KOPT-K1 (cell line): ENCODE measurements at regions not wholly inside any gene's neighbourhood (a gene's known extent, or its start where the extent isn't known, plus 50 kb on each side); places are given as distances from the start of the nearest gene placed in this dataset.

Experiments
- H3K27ac ChIP-seq: fragments of 200-600 bp; sonication (generic); 2 replicates; pipeline ENCODE4 v1.5.1; 2016; ENCODE audit warnings: antibody characterized with exemption, mild to moderate bottlenecking, low read depth, low read length; ENCODE audit not compliant: poor library complexity, severe bottlenecking
- H3K36me3 ChIP-seq: fragments of 200-600 bp; sonication (generic); 2 replicates; pipeline ENCODE4 v1.5.1; 2017; ENCODE audit warnings: antibody characterized with exemption, mild to moderate bottlenecking, low read length, moderate library complexity; ENCODE audit not compliant: insufficient read depth
- H3K9me3 ChIP-seq: fragments of 200-600 bp; sonication (generic); 2 replicates; pipeline ENCODE4 v1.5.1; 2017; ENCODE audit warnings: antibody characterized with exemption, low read length, mild to moderate bottlenecking; ENCODE audit not compliant: insufficient read depth, poor library complexity, severe bottlenecking

DNA sequence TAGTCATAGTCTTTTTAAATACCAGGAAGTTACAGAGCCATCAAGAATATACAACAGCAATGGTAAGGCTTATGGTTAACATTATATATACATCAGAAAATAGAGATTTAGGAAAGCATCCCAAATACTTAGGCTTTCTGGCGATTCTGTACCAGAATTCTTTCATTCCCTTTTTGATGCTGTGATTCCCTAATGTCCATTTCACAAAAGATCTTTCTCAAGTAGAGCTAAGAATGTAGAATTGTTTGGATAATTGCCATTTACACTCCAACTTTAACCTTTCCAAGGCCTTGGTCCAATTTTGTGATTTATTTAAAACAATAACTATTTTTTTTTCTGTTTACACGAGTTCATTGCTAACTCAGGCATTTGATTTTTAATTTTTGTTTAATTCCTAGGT is 422.2 kb downstream of the MTX2 start:
- Histone ChIP-seq H3K36me3 (no peaks in the 10 kb centered on the region), H3K9me3 (no peaks in the 10 kb centered on the region), H3K27ac (no peak overlapping the region)

DNA sequence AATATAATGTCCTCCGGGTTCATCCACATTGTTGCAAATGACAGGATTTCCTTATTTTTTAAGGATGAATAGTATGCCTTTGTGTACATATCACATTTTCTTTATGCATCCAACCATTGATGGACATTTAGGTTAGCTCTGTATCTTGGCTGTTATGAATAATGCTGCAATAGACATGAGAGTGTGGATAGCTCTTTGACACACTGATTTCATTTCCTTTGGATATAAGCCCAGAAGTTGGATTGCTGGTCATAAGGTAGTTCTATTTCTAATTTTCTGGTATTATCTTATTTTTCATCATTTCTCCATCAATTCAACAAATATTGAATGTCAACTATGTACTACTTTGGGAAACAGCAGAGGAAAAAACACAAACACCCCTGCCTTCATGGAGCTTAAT is 423.3 kb downstream of the MTX2 start:
- H3K36me3 ChIP-seq, result no peaks in the 10 kb centered on the region
- H3K27ac ChIP-seq, result no peak overlapping the region
- H3K9me3 ChIP-seq, result no peaks in the 10 kb centered on the region

GRCh38 chr2:176699098-176699497 is 429.9 kb downstream of the MTX2 start:
- H3K9me3 ChIP-seq, result no peaks in the 10 kb centered on the region
- no peaks in the 10 kb centered on the region for H3K36me3 ChIP-seq
- H3K27ac ChIP-seq, result no peak overlapping the region

DNA sequence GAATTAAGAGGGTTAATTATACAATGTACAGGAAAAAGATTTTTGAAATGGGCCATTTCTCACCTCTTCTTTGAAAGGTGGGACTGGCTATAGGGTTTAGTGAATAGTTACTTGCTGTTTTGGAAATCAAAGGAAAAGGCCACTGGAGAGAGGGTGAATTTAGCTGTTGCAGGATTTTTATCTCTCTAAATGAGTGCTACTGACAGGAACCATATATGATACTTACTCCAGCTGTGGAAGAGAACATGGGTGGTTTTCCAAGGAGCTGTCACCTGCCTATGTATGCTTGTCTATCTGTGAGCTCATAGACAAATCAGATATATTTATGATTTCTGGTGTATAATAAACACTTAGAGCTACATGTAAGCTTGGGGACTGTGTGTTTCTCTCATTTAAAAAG is 430.4 kb downstream of the MTX2 start:
- H3K9me3 ChIP-seq, result no peaks in the 10 kb centered on the region

DNA sequence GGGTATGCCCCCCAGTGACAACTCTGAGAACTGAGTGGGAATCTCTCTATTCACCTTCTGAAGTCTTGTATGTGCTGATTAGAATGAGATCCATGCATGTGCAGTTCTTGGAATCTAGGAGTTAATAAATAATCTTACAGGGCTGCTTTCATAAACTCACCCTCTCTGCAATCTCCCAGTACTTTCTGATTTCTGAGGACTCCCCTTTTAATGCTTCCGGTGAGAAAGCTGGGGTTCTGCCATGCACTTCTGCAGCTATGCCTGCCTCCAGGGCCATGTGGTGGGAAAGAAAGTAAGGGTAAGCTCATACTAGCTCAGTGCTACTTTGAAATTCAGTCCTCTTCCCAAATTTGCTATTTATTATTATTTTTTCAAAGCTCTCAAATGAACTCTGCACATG is 432.9 kb downstream of the MTX2 start:
- Histone ChIP-seq H3K36me3 (no peaks in the 10 kb centered on the region), H3K9me3 (no peaks in the 10 kb centered on the region), H3K27ac (no peak overlapping the region)

More for the DNA sequence above, 430.4 kb downstream of the MTX2 start:
- Histone ChIP-seq H3K36me3 (no peaks in the 10 kb centered on the region), H3K27ac (no peak overlapping the region)

DNA sequence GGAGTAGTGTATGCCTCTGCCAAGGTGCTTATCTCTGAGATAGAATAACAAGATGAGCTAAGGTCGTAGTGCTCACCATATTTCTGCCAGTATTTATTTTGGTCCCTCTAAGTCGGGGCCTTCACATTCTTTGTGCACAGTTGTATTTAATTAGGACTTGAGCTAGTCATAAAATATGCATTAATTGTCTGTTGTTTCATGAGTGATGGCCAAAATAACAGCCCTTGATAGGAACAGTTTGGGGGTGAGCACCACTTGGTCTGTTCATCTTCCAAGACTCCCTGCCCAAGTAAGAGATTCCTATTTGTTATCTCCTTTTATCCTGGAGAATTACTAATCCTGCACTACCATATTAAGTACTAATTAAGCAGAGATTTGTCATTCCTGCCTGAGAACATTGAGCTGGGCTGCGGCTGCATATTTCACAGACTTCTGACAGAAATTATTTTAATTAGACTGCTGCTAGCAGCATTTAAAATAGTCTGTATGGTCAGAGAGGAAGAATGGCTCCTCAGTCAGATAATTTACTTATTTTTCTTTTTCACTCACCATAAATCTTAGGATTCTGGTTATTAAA is 435.1 kb downstream of the MTX2 start:
- Histone ChIP-seq H3K27ac (no peak overlapping the region), H3K9me3 (no peaks in the 10 kb centered on the region), H3K36me3 (no peaks in the 10 kb centered on the region)

- H3K9me3 ChIP-seq, result no peaks in the 10 kb centered on the region
- no peak overlapping the region for H3K27ac ChIP-seq
- H3K36me3 ChIP-seq, result no peaks in the 10 kb centered on the region
These were observed 440.1 kb downstream of the MTX2 start for GRCh38 chr2:176709149-176709951.

DNA sequence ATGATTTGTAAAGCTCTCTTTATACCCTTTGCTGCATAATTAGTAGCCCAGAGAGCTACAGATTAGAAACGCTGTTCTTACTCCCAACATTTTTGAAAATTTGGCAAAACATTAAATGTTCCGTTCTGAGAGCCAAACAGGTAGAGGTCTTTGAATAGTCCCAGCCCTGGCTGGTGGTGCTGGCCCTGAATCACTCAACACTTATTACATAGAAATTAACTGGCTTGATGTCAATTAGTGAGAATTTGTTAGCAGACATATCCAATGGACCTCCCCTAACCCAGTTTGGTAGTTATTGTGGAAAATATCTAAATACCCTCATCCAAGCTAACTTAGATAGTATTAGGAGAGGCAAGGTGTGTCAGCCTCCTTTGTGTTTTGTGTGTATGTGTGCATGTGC is 440.7 kb downstream of the MTX2 start:
- H3K27ac ChIP-seq, result no peak overlapping the region
- no peaks in the 10 kb centered on the region for H3K36me3 ChIP-seq
- H3K9me3 ChIP-seq, result no peaks in the 10 kb centered on the region

GRCh38 chr2:176710657-176711186 is 441.5 kb downstream of the MTX2 start:
- Histone ChIP-seq H3K9me3 (no peaks in the 10 kb centered on the region), H3K36me3 (no peaks in the 10 kb centered on the region), H3K27ac (no peak overlapping the region)

- Histone ChIP-seq H3K36me3 (no peaks in the 10 kb centered on the region), H3K9me3 (no peaks in the 10 kb centered on the region), H3K27ac (no peak overlapping the region)
These were observed 456.8 kb downstream of the MTX2 start for GRCh38 chr2:176725873-176726645.

- Histone ChIP-seq H3K9me3 (no peaks in the 10 kb centered on the region), H3K36me3 (no peaks in the 10 kb centered on the region), H3K27ac (no peak overlapping the region)
These were observed 458.5 kb downstream of the MTX2 start for GRCh38 chr2:176727696-176728095.

DNA sequence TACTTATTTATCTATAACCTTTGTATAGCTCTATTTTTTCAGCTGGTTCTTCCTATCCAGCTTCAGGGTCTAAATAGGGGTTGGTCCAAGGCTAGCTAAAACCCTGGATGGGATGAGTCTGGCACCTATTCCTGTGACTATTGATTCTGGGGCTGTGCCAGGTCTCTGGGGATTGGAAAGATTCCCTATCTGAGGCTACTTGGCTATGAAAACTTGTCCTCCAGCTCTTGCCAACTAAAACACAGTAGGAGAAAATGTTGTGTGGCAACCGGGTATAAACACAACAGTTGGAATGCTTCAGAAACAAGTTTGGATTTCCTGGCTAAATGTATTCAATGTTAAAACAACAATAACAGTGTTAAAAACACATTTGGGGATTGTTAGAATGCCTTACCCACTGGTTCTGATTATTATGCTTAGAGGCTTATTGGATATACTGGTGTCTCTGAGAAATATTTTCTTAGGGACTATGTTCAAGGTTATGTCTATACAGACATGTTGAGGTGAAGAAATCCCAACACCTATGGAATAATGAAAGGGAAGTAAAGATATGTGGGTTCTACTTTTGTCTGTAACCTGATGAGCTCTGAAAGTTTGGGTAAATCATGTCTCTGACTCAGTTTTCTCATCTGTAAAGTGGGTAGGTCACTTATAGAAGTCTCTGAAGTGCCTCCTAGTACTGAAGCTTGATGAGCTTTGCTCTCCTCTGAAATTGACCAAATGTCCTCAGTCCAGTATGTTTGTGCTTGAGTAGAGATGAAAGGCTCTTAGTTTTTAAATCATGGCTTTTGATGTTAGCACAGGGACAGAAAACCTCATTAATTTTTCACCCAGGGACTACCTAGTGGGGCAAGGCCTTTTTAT is 460.7 kb downstream of the MTX2 start:
- Histone ChIP-seq H3K9me3 (no peaks in the 10 kb centered on the region), H3K27ac (no peak overlapping the region), H3K36me3 (no peaks in the 10 kb centered on the region)

GRCh38 chr2:176732780-176733179 is 463.5 kb downstream of the MTX2 start:
- H3K27ac ChIP-seq, result no peak overlapping the region
- H3K36me3 ChIP-seq, result no peaks in the 10 kb centered on the region
- H3K9me3 ChIP-seq, result no peaks in the 10 kb centered on the region

- Histone ChIP-seq H3K9me3 (no peaks in the 10 kb centered on the region), H3K27ac (no peak overlapping the region), H3K36me3 (no peaks in the 10 kb centered on the region)
These were observed 464.6 kb downstream of the MTX2 start for GRCh38 chr2:176733698-176734430.
